Neuronal stem cell (in vitro differentiated cells): ENCODE measurements at regions not wholly inside any gene's neighbourhood (a gene's known extent, or its start where the extent isn't known, plus 50 kb on each side); places are given as distances from the start of the nearest gene placed in this dataset.

Experiments used
- DNase-seq: peaks from one replicate; pipeline ENCODE4 v3.0.0-alpha.2; 2013; ENCODE audit warnings: low spot score
- H2AFZ ChIP-seq: one replicate; pipeline ENCODE4 v1.6.1; 2013; ENCODE audit warnings: mild to moderate bottlenecking, low read length, inconsistent platforms
- H2AK5ac ChIP-seq: 2 replicates; pipeline ENCODE4 v1.6.1; 2013; ENCODE audit warnings: low read depth, mild to moderate bottlenecking, inconsistent platforms, low read length, moderate library complexity, mixed read lengths
- H2BK120ac ChIP-seq: 2 replicates; pipeline ENCODE4 v1.6.1; 2013; ENCODE audit warnings: low read depth, mild to moderate bottlenecking, inconsistent platforms, low read length, moderate library complexity, mixed read lengths
- H2BK12ac ChIP-seq: one replicate; pipeline ENCODE4 v1.6.1; 2013; ENCODE audit warnings: low read length, inconsistent platforms
- H2BK15ac ChIP-seq: 2 replicates; pipeline ENCODE4 v1.6.1; 2013; ENCODE audit warnings: mild to moderate bottlenecking, low read length, inconsistent platforms, mixed read lengths
- H2BK5ac ChIP-seq: one replicate; pipeline ENCODE4 v1.6.1; 2013; ENCODE audit warnings: inconsistent platforms, mild to moderate bottlenecking, low read length, moderate library complexity
- H3K14ac ChIP-seq: one replicate; pipeline ENCODE4 v1.6.1; 2013; ENCODE audit warnings: low read length, inconsistent platforms
- H3K18ac ChIP-seq: 2 replicates; pipeline ENCODE4 v1.6.1; 2013; ENCODE audit warnings: low read length, inconsistent platforms
- H3K23ac ChIP-seq: 2 replicates; pipeline ENCODE4 v1.6.1; 2013; ENCODE audit warnings: low read depth, mild to moderate bottlenecking, mixed read lengths, low read length, inconsistent platforms; ENCODE audit not compliant: poor library complexity
- H3K27ac ChIP-seq: replicated peaks from 3 replicates; pipeline ENCODE4 v1.5.1; 2013; ENCODE audit warnings: low read length, inconsistent platforms
- H3K27me3 ChIP-seq, 3 experiments: 2 replicates each; pipeline ENCODE4 v1.6.1; 2013; ENCODE audit warnings: low read length in 3 of 3, mild to moderate bottlenecking in 2 of 3, inconsistent platforms in 1 of 3, low read depth in 1 of 3, mixed read lengths in 1 of 3, moderate library complexity in 1 of 3; ENCODE audit not compliant: control insufficient read depth in 3 of 3, insufficient read depth in 3 of 3
- H3K36me3 ChIP-seq, 2 donors: replicated peaks in 1 of 2; 2 replicates each; pipeline ENCODE4 v1.6.1; 2013; ENCODE audit warnings: low read length in 2 of 2; ENCODE audit not compliant: control insufficient read depth in 2 of 2, insufficient read depth in 2 of 2
- H3K4ac ChIP-seq: 2 replicates; pipeline ENCODE4 v1.6.1; 2013; ENCODE audit warnings: inconsistent platforms, mild to moderate bottlenecking, low read length, moderate library complexity
- H3K4me1 ChIP-seq, 2 donors: 1 replicate in 1 of 2; 2 replicates in 1 of 2; pipeline ENCODE4 v1.6.1; 2013; ENCODE audit warnings: low read length in 2 of 2, low read depth in 1 of 2; ENCODE audit not compliant: control insufficient read depth in 2 of 2, insufficient read depth in 1 of 2
- H3K4me2 ChIP-seq: one replicate; pipeline ENCODE4 v1.6.1; 2013; ENCODE audit warnings: mild to moderate bottlenecking, low read length, inconsistent platforms; ENCODE audit not compliant: insufficient read depth, poor library complexity, severe bottlenecking
- H3K4me3 ChIP-seq, 2 donors: 2 replicates each; pipeline ENCODE4 v1.5.1; 2013; ENCODE audit warnings: low read length in 2 of 2, mild to moderate bottlenecking in 2 of 2, inconsistent platforms in 1 of 2, moderate library complexity in 1 of 2
- H3K79me1 ChIP-seq: one replicate; pipeline ENCODE4 v1.6.1; 2013; ENCODE audit warnings: low read depth, mild to moderate bottlenecking, inconsistent platforms, low read length, moderate library complexity
- H3K9ac ChIP-seq: one replicate; pipeline ENCODE4 v1.6.1; 2013; ENCODE audit warnings: mild to moderate bottlenecking, low read depth, low read length, inconsistent platforms; ENCODE audit not compliant: poor library complexity
- H3K9me3 ChIP-seq, 2 donors: replicated peaks in 1 of 2; 2 replicates each; pipeline versions ENCODE3 to v1.6.1; 2013; ENCODE audit warnings: low read length in 2 of 2, mild to moderate bottlenecking in 2 of 2, inconsistent platforms in 1 of 2, low read depth in 1 of 2, mixed read lengths in 1 of 2, moderate library complexity in 1 of 2; ENCODE audit not compliant: control insufficient read depth in 2 of 2, insufficient read depth in 1 of 2
- H4K8ac ChIP-seq: one replicate; pipeline ENCODE4 v1.6.1; 2013; ENCODE audit warnings: low read depth, mild to moderate bottlenecking, inconsistent platforms, low read length, moderate library complexity
- H4K91ac ChIP-seq: one replicate; pipeline ENCODE4 v1.6.1; 2013; ENCODE audit warnings: low read length, low read depth, mild to moderate bottlenecking, inconsistent platforms; ENCODE audit not compliant: poor library complexity
- WGBS, 2 donors: extraction: QIAGEN DNeasy Blood & Tissue Kit; methylation state at CpG; one replicate each; pipeline ENCODE4 v1.1.7; 2013; ENCODE audit warnings: missing lambda C conversion rate in 2 of 2, mixed read lengths in 1 of 2; ENCODE audit not compliant: insufficient read length in 2 of 2, insufficient replicate concordance in 1 of 2; ENCODE audit errors: extremely low coverage in 2 of 2; 5-methylcytosine and 5-hydroxymethylcytosine counted together

GRCh38 chr11:98507208-98507607 lies 513.5 kb upstream of the CNTN5 start:
- Histone ChIP-seq H3K9ac (no peak overlapping the region), H4K91ac (no peak overlapping the region), H3K4me3 (no peak overlapping the region), H3K9me3 (no peaks in the 10 kb centered on the region), H2BK15ac (no peak overlapping the region), H2BK5ac (no peak overlapping the region), H3K23ac (no peak overlapping the region), H3K4ac (no peak overlapping the region), H3K27ac (no peak overlapping the region), H3K4me1 (no peaks in the 10 kb centered on the region), H3K4me2 (no peak overlapping the region), H3K27me3 (no peaks in the 10 kb centered on the region), H3K18ac (no peak overlapping the region), H3K79me1 (no peaks in the 10 kb centered on the region), H2BK12ac (no peak overlapping the region), H2AK5ac (no peak overlapping the region), H4K8ac (no peak overlapping the region), H3K36me3 (no peaks in the 10 kb centered on the region), H3K14ac (no peak overlapping the region), H2BK120ac (no peak overlapping the region), H2AFZ (no peak overlapping the region)
- DNase-seq = no peak

- Histone ChIP-seq H3K27me3 (no peaks in the 10 kb centered on the region), H3K9ac (no peak overlapping the region), H2BK15ac (no peak overlapping the region), H3K27ac (no peak overlapping the region), H4K8ac (no peak overlapping the region), H2AFZ (no peak overlapping the region), H2BK5ac (no peak overlapping the region), H2AK5ac (no peak overlapping the region), H2BK120ac (no peak overlapping the region), H3K14ac (no peak overlapping the region), H2BK12ac (no peak overlapping the region), H3K4me3 (no peak overlapping the region), H3K18ac (no peak overlapping the region), H3K36me3 (no peaks in the 10 kb centered on the region), H3K79me1 (no peaks in the 10 kb centered on the region), H3K9me3 (no peaks in the 10 kb centered on the region), H3K4ac (no peak overlapping the region), H3K23ac (no peak overlapping the region), H3K4me1 (no peaks in the 10 kb centered on the region), H3K4me2 (no peak overlapping the region), H4K91ac (no peak overlapping the region)
- DNase-seq = no peak
Measured at GRCh38 chr11:98512938-98513337, 507.8 kb upstream of the CNTN5 start.

- Histone ChIP-seq H4K8ac (no peak overlapping the region), H3K9me3 (no peaks in the 10 kb centered on the region), H3K4ac (no peak overlapping the region), H3K79me1 (no peaks in the 10 kb centered on the region), H3K23ac (no peak overlapping the region), H3K4me2 (no peak overlapping the region), H3K4me1 (no peaks in the 10 kb centered on the region), H2BK5ac (no peak overlapping the region), H2AFZ (no peak overlapping the region), H3K36me3 (no peaks in the 10 kb centered on the region), H4K91ac (no peak overlapping the region), H3K27me3 (no peaks in the 10 kb centered on the region), H3K9ac (no peak overlapping the region), H2BK120ac (no peak overlapping the region), H2BK12ac (no peak overlapping the region), H3K14ac (no peak overlapping the region), H3K18ac (no peak overlapping the region), H3K27ac (no peak overlapping the region), H2BK15ac (no peak overlapping the region), H2AK5ac (no peak overlapping the region), H3K4me3 (no peak overlapping the region)
- DNase-seq = no peak
- WGBS, 2 donors = no CpG with 5 or more reads among the region's 1 CpG
Measured at GRCh38 chr11:98531576-98531975, 489.2 kb upstream of the CNTN5 start.

DNA sequence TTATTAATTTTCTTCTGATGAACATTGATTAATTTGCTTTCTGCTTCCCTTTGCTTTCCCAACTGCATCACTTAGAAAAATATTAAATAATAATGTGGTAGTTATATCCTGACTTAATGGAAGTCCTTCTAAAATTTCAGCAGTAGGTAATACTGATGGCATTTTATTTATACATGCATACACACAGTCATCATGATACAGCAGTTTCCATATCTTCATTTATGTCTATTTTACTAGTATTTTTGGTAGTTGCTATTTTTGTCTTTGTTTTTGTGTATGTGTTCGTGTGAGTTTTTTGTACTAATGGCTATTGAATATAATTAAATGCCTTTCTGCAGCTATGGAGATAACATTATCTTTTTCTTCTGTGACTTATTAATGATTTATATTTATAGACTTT lies 484.7 kb upstream of the CNTN5 start:
- H3K14ac ChIP-seq = no peak overlapping the region
- no peaks in the 10 kb centered on the region for H3K36me3 ChIP-seq
- no peaks in the 10 kb centered on the region for H3K4me1 ChIP-seq
- H2AFZ ChIP-seq = no peak overlapping the region
- no peak overlapping the region for H3K9ac ChIP-seq
- H2AK5ac ChIP-seq = no peak overlapping the region
- H2BK5ac ChIP-seq = no peak overlapping the region
- no peak overlapping the region for H3K23ac ChIP-seq
- H4K8ac ChIP-seq = no peak overlapping the region
- no peak overlapping the region for H3K4me3 ChIP-seq
- H3K4ac ChIP-seq = no peak overlapping the region
- DNase-seq = no peak
- no peak overlapping the region for H2BK15ac ChIP-seq
- WGBS, 2 donors = no CpG with 5 or more reads among the region's 1 CpG
- H3K9me3 ChIP-seq = no peaks in the 10 kb centered on the region
- no peak overlapping the region for H3K4me2 ChIP-seq
- H3K27me3 ChIP-seq = no peaks in the 10 kb centered on the region
- no peak overlapping the region for H4K91ac ChIP-seq
- H2BK120ac ChIP-seq = no peak overlapping the region
- no peak overlapping the region for H2BK12ac ChIP-seq
- H3K27ac ChIP-seq = no peak overlapping the region
- no peak overlapping the region for H3K18ac ChIP-seq
- H3K79me1 ChIP-seq = no peaks in the 10 kb centered on the region
